ENCODE measurements at regions not wholly inside any gene's neighbourhood (a gene's known extent, or its start where the extent isn't known, plus 50 kb on each side); places are given as distances from the start of the nearest gene placed in this dataset.

DNA sequence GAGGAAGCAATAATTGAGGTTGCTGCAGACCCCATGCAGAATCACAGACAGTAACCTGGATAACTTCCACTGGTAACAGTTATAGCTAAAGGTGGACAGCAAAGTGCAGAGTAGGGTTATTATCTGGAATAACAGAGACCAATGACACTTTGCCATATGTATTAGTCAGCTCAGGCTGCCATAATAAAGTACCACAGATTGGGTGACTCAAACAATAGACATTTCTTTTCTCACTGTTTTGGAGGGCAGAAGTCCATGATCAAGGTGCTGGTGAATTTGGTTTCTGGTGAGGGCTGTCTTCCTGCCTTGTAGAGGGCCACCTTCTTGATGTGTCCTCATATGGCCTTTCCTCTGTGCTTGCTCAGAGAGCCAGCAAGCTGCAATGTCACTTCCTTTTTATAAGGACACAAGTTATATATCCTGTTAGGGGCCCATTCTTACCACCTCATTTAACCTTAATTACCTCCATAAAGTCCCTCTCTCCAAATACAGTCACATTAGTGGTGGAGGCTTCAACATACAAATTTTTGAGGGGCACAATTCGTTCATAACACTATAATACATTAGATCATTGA lies 191.0 kb upstream of the LRP1B start:
- ChIA-PET POLR2A (no interaction called here), CTCF (no interaction called here)
- Mint-ChIP-seq H3K36me3 (ENCODE audit: low read depth) (no peaks in the 10 kb centered on the region), H3K27ac (no peak overlapping the region), H3K9me3 (peaks cover 2% of the 10 kb centered on the region), H3K4me1 (no peaks in the 10 kb centered on the region), H3K27me3 (no peaks in the 10 kb centered on the region), H3K4me3 (no peak overlapping the region)
- DNase-seq, result no peak

- CTCF ChIA-PET, result no interaction called here
- Mint-ChIP-seq H3K9me3 (peaks cover 2% of the 10 kb centered on the region), H3K36me3 (ENCODE audit: low read depth) (no peaks in the 10 kb centered on the region), H3K4me3 (no peak overlapping the region), H3K27me3 (no peaks in the 10 kb centered on the region), H3K27ac (no peak overlapping the region), H3K4me1 (no peaks in the 10 kb centered on the region)
- DNase-seq, result no peak
- POLR2A ChIA-PET, result no interaction called here
Measured at GRCh38 chr2:142320067-142320466, 189.3 kb upstream of the LRP1B start.

DNA sequence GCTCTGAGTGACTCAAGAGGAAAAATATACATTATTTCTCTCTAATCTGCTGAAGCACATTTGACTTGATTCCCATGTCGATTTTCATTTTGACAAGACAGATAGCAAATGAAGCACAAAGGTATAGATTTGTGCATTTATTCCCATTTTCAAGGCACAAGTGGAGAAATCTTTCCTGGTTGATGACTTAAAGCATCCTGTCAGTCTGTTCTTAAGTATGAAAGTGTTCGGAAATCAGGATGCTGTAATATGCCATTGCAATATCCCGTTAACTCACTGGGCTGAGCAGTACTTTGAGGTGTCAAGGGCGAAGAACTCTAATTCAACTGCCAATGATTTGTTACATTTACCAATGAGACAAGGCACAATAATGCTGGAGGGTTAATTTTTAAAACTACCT lies 185.2 kb upstream of the LRP1B start:
- no peak overlapping the region for H3K4me3 Mint-ChIP-seq
- no peak for DNase-seq
- H3K27ac Mint-ChIP-seq, result no peak overlapping the region
- ChIA-PET POLR2A (no interaction called here), CTCF (no interaction called here)
- no peaks in the 10 kb centered on the region for H3K27me3 Mint-ChIP-seq
- no peaks in the 10 kb centered on the region for H3K36me3 Mint-ChIP-seq (ENCODE audit: low read depth)
- no peaks in the 10 kb centered on the region for H3K4me1 Mint-ChIP-seq
- H3K9me3 Mint-ChIP-seq, result peaks cover 6% of the 10 kb centered on the region

- Mint-ChIP-seq H3K36me3 (ENCODE audit: low read depth) (no peaks in the 10 kb centered on the region), H3K27ac (no peak overlapping the region), H3K27me3 (no peaks in the 10 kb centered on the region), H3K4me1 (no peaks in the 10 kb centered on the region), H3K9me3 (peaks cover 4% of the 10 kb centered on the region), H3K4me3 (no peak overlapping the region)
- no peak for DNase-seq
- CTCF ChIA-PET, result interaction anchor here (0.5 to 0.7 kb wide), 2 partner anchors 84 to 576 kb away, joined by 3 read pairs; no protein-coding TSS in a partner anchor
- POLR2A ChIA-PET, result no interaction called here
Measured at GRCh38 chr2:142315346-142315745, 184.5 kb upstream of the LRP1B start.

GRCh38 chr2:142314164-142314563 lies 183.3 kb upstream of the LRP1B start:
- no peak for DNase-seq
- Mint-ChIP-seq H3K36me3 (ENCODE audit: low read depth) (no peaks in the 10 kb centered on the region), H3K4me3 (no peak overlapping the region), H3K9me3 (peaks cover 6% of the 10 kb centered on the region), H3K4me1 (no peaks in the 10 kb centered on the region), H3K27me3 (no peaks in the 10 kb centered on the region), H3K27ac (no peak overlapping the region)
- ChIA-PET CTCF (no interaction called here), POLR2A (no interaction called here)

DNA sequence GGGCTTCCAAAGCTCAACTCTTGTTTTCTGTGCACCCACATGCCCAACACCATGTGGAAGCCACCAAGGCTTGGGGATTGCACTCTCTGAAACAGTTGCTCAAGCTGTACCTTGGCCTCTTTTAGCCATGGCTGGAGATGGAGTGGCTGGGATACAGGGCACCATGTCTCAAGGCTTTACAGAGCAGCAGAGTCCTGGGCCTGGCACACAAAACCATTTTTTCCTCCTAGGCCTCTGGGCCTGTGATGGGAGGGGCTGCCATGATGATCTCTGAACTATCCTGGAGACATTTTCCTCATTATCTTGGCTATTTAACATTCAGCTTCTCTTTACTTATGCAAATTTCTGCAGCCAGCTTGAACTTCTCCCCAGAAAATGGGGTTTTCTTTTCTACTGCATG lies 179.7 kb upstream of the LRP1B start:
- ChIA-PET POLR2A (no interaction called here), CTCF (interaction anchor here (0.6 kb wide), 1 partner anchor 10 kb away, joined by 5 read pairs; no protein-coding TSS in a partner anchor)
- Mint-ChIP-seq H3K27me3 (no peaks in the 10 kb centered on the region), H3K9me3 (peaks cover 6% of the 10 kb centered on the region), H3K27ac (no peak overlapping the region), H3K36me3 (ENCODE audit: low read depth) (no peaks in the 10 kb centered on the region), H3K4me1 (no peaks in the 10 kb centered on the region), H3K4me3 (no peak overlapping the region)
- no peak for DNase-seq

DNA sequence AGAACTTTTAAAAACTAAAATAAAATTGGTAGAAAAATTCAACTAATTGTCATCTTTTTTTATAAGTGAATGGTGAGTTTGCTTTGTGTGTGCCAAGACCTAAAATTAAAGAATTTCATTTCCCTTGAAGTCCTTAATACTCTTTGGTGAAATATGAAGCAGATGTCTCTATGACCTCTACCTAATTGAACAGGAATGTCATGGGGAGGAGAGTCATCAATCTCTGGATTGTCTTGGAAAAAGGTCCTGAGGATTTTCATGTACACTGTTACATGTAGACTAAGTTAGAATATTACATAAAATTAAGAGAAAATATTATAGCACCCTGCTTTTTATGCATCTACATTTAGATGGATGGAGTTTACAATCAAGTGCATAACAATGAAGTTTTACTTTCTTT lies 177.9 kb upstream of the LRP1B start:
- peaks cover 6% of the 10 kb centered on the region for H3K9me3 Mint-ChIP-seq
- DNase-seq, result no peak
- ChIA-PET CTCF (no interaction called here), POLR2A (no interaction called here)
- H3K36me3 Mint-ChIP-seq (ENCODE audit: low read depth), result no peaks in the 10 kb centered on the region
- H3K27me3 Mint-ChIP-seq, result no peaks in the 10 kb centered on the region
- H3K27ac Mint-ChIP-seq, result no peak overlapping the region
- no peaks in the 10 kb centered on the region for H3K4me1 Mint-ChIP-seq
- no peak overlapping the region for H3K4me3 Mint-ChIP-seq

DNA sequence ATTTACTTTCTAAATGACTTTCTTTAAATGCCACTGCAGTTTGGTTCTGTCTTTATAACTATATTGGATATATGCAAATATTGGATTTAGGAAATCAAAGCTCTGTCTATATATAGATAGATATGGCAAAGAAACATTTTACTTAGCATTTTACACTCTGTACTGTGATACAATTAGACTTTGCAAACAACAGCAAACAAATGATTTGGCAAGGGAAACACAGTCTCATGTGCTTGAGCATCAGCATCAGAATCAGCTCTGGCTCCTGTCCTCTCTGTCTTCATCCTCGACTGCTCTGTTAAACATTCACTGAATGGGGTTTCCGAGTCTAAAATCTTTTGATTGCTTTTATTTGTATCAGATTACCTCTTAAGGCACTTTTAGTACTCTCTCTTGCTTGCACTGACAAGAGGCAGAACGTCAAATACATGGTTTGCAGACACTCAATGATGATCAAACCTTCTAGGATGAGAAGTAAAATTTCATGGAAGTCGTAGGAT lies 176.8 kb upstream of the LRP1B start:
- H3K27ac Mint-ChIP-seq, result no peak overlapping the region
- POLR2A ChIA-PET, result no interaction called here
- no peaks in the 10 kb centered on the region for H3K4me1 Mint-ChIP-seq
- H3K36me3 Mint-ChIP-seq (ENCODE audit: low read depth), result no peaks in the 10 kb centered on the region
- H3K27me3 Mint-ChIP-seq, result no peaks in the 10 kb centered on the region
- CTCF ChIA-PET, result no interaction called here
- peaks cover 6% of the 10 kb centered on the region for H3K9me3 Mint-ChIP-seq
- DNase-seq, result no peak
- no peak overlapping the region for H3K4me3 Mint-ChIP-seq

DNA sequence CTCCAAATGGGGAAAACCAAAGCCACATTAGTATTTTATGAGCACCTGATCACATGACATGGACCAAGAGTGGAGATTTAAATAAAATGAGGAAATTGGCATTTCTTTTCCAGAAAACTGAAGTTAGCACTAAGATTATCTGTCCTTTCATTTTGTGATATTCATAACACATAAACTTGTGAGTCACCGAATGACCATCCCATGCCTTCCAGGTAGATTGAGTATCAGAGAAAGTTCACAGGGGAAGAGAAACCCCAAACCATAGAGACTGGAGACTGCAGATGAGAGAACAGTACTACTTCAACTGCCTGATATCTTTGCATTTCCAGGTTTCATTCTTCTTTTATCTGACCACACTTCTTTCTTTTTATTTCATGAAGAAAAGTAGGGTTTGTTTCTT lies 176.3 kb upstream of the LRP1B start:
- POLR2A ChIA-PET, result no interaction called here
- H3K4me3 Mint-ChIP-seq, result no peak overlapping the region
- no peaks in the 10 kb centered on the region for H3K36me3 Mint-ChIP-seq (ENCODE audit: low read depth)
- DNase-seq, result no peak
- H3K27ac Mint-ChIP-seq, result no peak overlapping the region
- peaks cover 6% of the 10 kb centered on the region for H3K9me3 Mint-ChIP-seq
- CTCF ChIA-PET, result no interaction called here
- H3K4me1 Mint-ChIP-seq, result no peaks in the 10 kb centered on the region
- no peaks in the 10 kb centered on the region for H3K27me3 Mint-ChIP-seq

DNA sequence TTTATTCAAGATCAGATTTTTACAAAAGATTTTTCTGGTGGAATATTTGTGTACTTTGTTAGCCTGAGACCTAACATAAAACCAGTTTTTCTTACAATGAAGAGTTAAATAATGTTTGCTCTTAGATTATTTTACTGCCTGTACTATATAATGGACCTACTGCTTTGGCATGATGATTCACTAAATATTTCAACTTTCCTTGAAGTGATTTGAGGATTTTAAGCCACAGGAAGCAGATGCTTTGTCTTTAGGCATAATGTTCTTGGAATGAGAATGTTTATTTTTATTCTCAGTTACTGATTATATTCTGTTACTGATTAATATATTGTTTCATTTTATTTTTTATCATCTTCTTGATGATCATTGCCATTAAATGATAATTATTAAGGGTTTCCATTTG lies 175.3 kb upstream of the LRP1B start:
- no peak overlapping the region for H3K4me3 Mint-ChIP-seq
- CTCF ChIA-PET, result no interaction called here
- POLR2A ChIA-PET, result no interaction called here
- H3K9me3 Mint-ChIP-seq, result peaks cover 2% of the 10 kb centered on the region
- H3K27ac Mint-ChIP-seq, result no peak overlapping the region
- no peaks in the 10 kb centered on the region for H3K36me3 Mint-ChIP-seq (ENCODE audit: low read depth)
- H3K4me1 Mint-ChIP-seq, result no peaks in the 10 kb centered on the region
- no peaks in the 10 kb centered on the region for H3K27me3 Mint-ChIP-seq
- DNase-seq, result no peak

DNA sequence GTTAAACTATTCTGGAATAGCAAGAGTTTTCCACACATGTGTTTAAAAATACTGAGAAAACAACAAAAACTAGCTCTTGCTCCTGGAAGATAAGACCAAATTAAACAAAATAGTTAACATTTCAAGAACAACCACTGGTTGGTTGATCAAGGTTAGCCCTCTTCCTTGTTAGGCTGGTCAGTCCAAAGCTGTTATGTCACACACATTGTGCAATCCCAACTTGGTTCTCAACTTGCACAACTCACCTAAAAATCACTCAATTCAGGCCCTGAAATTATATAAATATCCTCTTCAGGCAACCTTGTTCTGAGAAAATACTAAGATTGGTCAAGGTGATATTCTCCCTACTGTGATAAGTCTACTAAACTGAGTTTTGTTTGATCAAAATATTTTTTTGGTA lies 169.7 kb upstream of the LRP1B start:
- H3K27ac Mint-ChIP-seq, result no peak overlapping the region
- POLR2A ChIA-PET, result no interaction called here
- DNase-seq, result no peak
- H3K4me3 Mint-ChIP-seq, result no peak overlapping the region
- H3K9me3 Mint-ChIP-seq, result no peaks in the 10 kb centered on the region
- no peaks in the 10 kb centered on the region for H3K27me3 Mint-ChIP-seq
- no peaks in the 10 kb centered on the region for H3K36me3 Mint-ChIP-seq (ENCODE audit: low read depth)
- H3K4me1 Mint-ChIP-seq, result no peaks in the 10 kb centered on the region
- CTCF ChIA-PET, result interaction anchor here (0.6 kb wide), 1 partner anchor 10 kb away, joined by 5 read pairs; no protein-coding TSS in a partner anchor

GRCh38 chr2:142299021-142299420 lies 168.2 kb upstream of the LRP1B start:
- DNase-seq, result no peak
- H3K27ac Mint-ChIP-seq, result no peak overlapping the region
- H3K4me1 Mint-ChIP-seq, result no peaks in the 10 kb centered on the region
- H3K36me3 Mint-ChIP-seq (ENCODE audit: low read depth), result no peaks in the 10 kb centered on the region
- H3K4me3 Mint-ChIP-seq, result no peak overlapping the region
- ChIA-PET POLR2A (no interaction called here), CTCF (no interaction called here)
- no peaks in the 10 kb centered on the region for H3K9me3 Mint-ChIP-seq
- H3K27me3 Mint-ChIP-seq, result no peaks in the 10 kb centered on the region

- Mint-ChIP-seq H3K9me3 (peaks cover 2% of the 10 kb centered on the region), H3K36me3 (ENCODE audit: low read depth) (no peaks in the 10 kb centered on the region), H3K27me3 (no peaks in the 10 kb centered on the region), H3K27ac (no peak overlapping the region), H3K4me1 (no peaks in the 10 kb centered on the region), H3K4me3 (no peak overlapping the region)
- ChIA-PET POLR2A (no interaction called here), CTCF (no interaction called here)
- DNase-seq, result no peak
Measured at GRCh38 chr2:142294225-142294624, 163.4 kb upstream of the LRP1B start.

GRCh38 chr2:142291969-142292368 lies 161.2 kb upstream of the LRP1B start:
- H3K4me1 Mint-ChIP-seq, result no peaks in the 10 kb centered on the region
- H3K9me3 Mint-ChIP-seq, result peaks cover 2% of the 10 kb centered on the region
- H3K4me3 Mint-ChIP-seq, result no peak overlapping the region
- no peak for DNase-seq
- H3K27me3 Mint-ChIP-seq, result no peaks in the 10 kb centered on the region
- ChIA-PET POLR2A (no interaction called here), CTCF (no interaction called here)
- H3K36me3 Mint-ChIP-seq (ENCODE audit: low read depth), result no peaks in the 10 kb centered on the region
- H3K27ac Mint-ChIP-seq, result no peak overlapping the region
